ENCODE measurements at regions not wholly inside any gene's neighbourhood (a gene's known extent, or its start where the extent isn't known, plus 50 kb on each side); places are given as distances from the start of the nearest gene placed in this dataset.

- Histone ChIP-seq H3K36me3 (ENCODE audit: low read depth, low read length) (no peaks in the 10 kb centered on the region), H3K4me2 (ENCODE audit: low read length) (no peak overlapping the region), H3K27ac (ENCODE audit: low read length) (no peak overlapping the region), H3K9me2 (replicated peaks; ENCODE audit: low read length) (no peaks in the 10 kb centered on the region), H3F3A (ENCODE audit: low read length, unreplicated experiment) (no peaks in the 10 kb centered on the region), H4K20me1 (ENCODE audit: low read length) (no peaks in the 10 kb centered on the region), H3K27me3 (ENCODE audit: low read length) (peaks cover 78% of the 10 kb centered on the region), H2AFZ (ENCODE audit: low read length) (no peak overlapping the region), H3K9ac (ENCODE audit: low read length) (no peak overlapping the region), H3K9me3 (ENCODE audit: low read length) (no peaks in the 10 kb centered on the region), H3K4me1 (ENCODE audit: insufficient read depth, low read length) (no peaks in the 10 kb centered on the region), H3K79me2 (ENCODE audit: low read length) (no peaks in the 10 kb centered on the region), H3K4me3 (ENCODE audit: low read length) (no peak overlapping the region)
- no TSS peak for BruUV-seq (replicated peaks)
- DNase-seq: no peak
- TF ChIP-seq EZH2 (IDR thresholded peaks at IDR 0.05; ENCODE audit: low read length, unreplicated experiment) (no peak), EZH2phosphoT487 (IDR thresholded peaks at IDR 0.05; ENCODE audit: borderline replicate concordance, low read length) (peak; percentile 63; the same call in 1 of the 2 replicates)
- TF ChIP-seq, protein P1, sequence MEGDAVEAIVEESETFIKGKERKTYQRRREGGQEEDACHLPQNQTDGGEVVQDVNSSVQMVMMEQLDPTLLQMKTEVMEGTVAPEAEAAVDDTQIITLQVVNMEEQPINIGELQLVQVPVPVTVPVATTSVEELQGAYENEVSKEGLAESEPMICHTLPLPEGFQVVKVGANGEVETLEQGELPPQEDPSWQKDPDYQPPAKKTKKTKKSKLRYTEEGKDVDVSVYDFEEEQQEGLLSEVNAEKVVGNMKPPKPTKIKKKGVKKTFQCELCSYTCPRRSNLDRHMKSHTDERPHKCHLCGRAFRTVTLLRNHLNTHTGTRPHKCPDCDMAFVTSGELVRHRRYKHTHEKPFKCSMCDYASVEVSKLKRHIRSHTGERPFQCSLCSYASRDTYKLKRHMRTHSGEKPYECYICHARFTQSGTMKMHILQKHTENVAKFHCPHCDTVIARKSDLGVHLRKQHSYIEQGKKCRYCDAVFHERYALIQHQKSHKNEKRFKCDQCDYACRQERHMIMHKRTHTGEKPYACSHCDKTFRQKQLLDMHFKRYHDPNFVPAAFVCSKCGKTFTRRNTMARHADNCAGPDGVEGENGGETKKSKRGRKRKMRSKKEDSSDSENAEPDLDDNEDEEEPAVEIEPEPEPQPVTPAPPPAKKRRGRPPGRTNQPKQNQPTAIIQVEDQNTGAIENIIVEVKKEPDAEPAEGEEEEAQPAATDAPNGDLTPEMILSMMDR (conservative IDR thresholded peaks at IDR 0.05; ENCODE audit: low read depth, low read length): no peak
- POLR2A ChIA-PET (ENCODE audit: unreplicated experiment): no interaction called here
- no peak for ATAC-seq
- intact Hi-C loops (cut with micrococcal nuclease): loop anchor here (5.0 to 10.0 kb wide), 2 partner anchors 53 to 204 kb away; no protein-coding TSS in a partner anchor
- CTCF ChIA-PET: interaction anchor here (0.7 kb wide), 1 partner anchor 1503 kb away, joined by 4 read pairs; no protein-coding TSS in a partner anchor
These were observed 897.1 kb downstream of the KCNMA1 start for GRCh38 chr10:76740514-76740913.

- no peak for TF ChIP-seq EZH2 (IDR thresholded peaks at IDR 0.05; ENCODE audit: low read length, unreplicated experiment)
- TF ChIP-seq, protein P1 (conservative IDR thresholded peaks at IDR 0.05; ENCODE audit: low read depth, low read length): no peak
- TF ChIP-seq EZH2phosphoT487 (IDR thresholded peaks at IDR 0.05; ENCODE audit: borderline replicate concordance, low read length): no peak
- Histone ChIP-seq H3K27ac (ENCODE audit: low read length) (no peak overlapping the region), H3K36me3 (ENCODE audit: low read depth, low read length) (no peaks in the 10 kb centered on the region), H3K79me2 (ENCODE audit: low read length) (no peaks in the 10 kb centered on the region), H3K4me1 (ENCODE audit: insufficient read depth, low read length) (no peaks in the 10 kb centered on the region), H3F3A (ENCODE audit: low read length, unreplicated experiment) (no peaks in the 10 kb centered on the region), H3K9ac (ENCODE audit: low read length) (no peak overlapping the region), H3K9me2 (replicated peaks; ENCODE audit: low read length) (no peaks in the 10 kb centered on the region), H3K9me3 (ENCODE audit: low read length) (no peaks in the 10 kb centered on the region), H4K20me1 (ENCODE audit: low read length) (no peaks in the 10 kb centered on the region), H3K27me3 (ENCODE audit: low read length) (peaks cover 80% of the 10 kb centered on the region), H3K4me2 (ENCODE audit: low read length) (no peak overlapping the region), H2AFZ (ENCODE audit: low read length) (no peak overlapping the region), H3K4me3 (ENCODE audit: low read length) (no peak overlapping the region)
- no TSS peak for BruUV-seq (replicated peaks)
- CTCF ChIA-PET: no interaction called here
- POLR2A ChIA-PET (ENCODE audit: unreplicated experiment): no interaction called here
- DNase-seq: no peak
- no peak for ATAC-seq
- intact Hi-C loops (cut with micrococcal nuclease): loop anchor here (5.0 to 10.0 kb wide), 2 partner anchors 233 to 286 kb away; no protein-coding TSS in a partner anchor
These were observed 898.6 kb downstream of the KCNMA1 start for GRCh38 chr10:76738991-76739390.

- no TSS peak for BruUV-seq (replicated peaks)
- intact Hi-C loops (cut with micrococcal nuclease): loop anchor here (5.0 to 10.0 kb wide), 2 partner anchors 235 to 288 kb away; no protein-coding TSS in a partner anchor
- Histone ChIP-seq H3F3A (ENCODE audit: low read length, unreplicated experiment) (no peaks in the 10 kb centered on the region), H3K4me2 (ENCODE audit: low read length) (no peak overlapping the region), H3K36me3 (ENCODE audit: low read depth, low read length) (no peaks in the 10 kb centered on the region), H3K27ac (ENCODE audit: low read length) (no peak overlapping the region), H3K4me3 (ENCODE audit: low read length) (no peak overlapping the region), H3K9ac (ENCODE audit: low read length) (no peak overlapping the region), H3K9me3 (ENCODE audit: low read length) (no peaks in the 10 kb centered on the region), H3K4me1 (ENCODE audit: insufficient read depth, low read length) (no peaks in the 10 kb centered on the region), H3K79me2 (ENCODE audit: low read length) (no peaks in the 10 kb centered on the region), H3K27me3 (ENCODE audit: low read length) (peaks cover 83% of the 10 kb centered on the region), H2AFZ (ENCODE audit: low read length) (no peak overlapping the region), H3K9me2 (replicated peaks; ENCODE audit: low read length) (no peaks in the 10 kb centered on the region), H4K20me1 (ENCODE audit: low read length) (no peaks in the 10 kb centered on the region)
- POLR2A ChIA-PET (ENCODE audit: unreplicated experiment): no interaction called here
- CTCF ChIA-PET: no interaction called here
- TF ChIP-seq, protein P1 (conservative IDR thresholded peaks at IDR 0.05; ENCODE audit: low read depth, low read length): no peak
- TF ChIP-seq EZH2phosphoT487 (IDR thresholded peaks at IDR 0.05; ENCODE audit: borderline replicate concordance, low read length): no peak
- TF ChIP-seq EZH2 (IDR thresholded peaks at IDR 0.05; ENCODE audit: low read length, unreplicated experiment): no peak
- DNase-seq (no peak), ATAC-seq (no peak)
These were observed 900.6 kb downstream of the KCNMA1 start for GRCh38 chr10:76736815-76737618.
